ENCODE measurements at regions not wholly inside any gene's neighbourhood (a gene's known extent, or its start where the extent isn't known, plus 50 kb on each side); places are given as distances from the start of the nearest gene placed in this dataset.

DNA sequence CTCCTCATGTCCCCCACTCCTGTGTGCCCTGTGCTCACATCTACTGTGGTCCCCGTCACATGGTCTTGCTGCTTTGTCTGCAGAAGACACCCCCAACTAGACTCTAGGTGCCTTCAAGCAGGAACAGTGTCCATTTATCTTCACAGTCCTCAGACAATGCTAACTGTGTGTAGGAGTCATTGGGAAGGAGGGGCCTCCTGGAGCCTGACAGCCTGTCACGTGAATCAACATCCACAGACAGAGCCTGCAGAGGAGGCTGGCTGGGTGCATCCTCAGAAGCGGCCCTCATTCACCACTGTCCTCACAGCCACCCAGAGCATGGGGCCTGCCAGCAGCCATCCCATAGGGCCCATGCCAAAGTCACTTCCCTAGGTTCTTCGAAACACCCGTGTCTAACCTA lies 98.7 kb downstream of the MED10 start:
- CTCF ChIA-PET: no interaction called here
- TF ChIP-seq, protein P1, sequence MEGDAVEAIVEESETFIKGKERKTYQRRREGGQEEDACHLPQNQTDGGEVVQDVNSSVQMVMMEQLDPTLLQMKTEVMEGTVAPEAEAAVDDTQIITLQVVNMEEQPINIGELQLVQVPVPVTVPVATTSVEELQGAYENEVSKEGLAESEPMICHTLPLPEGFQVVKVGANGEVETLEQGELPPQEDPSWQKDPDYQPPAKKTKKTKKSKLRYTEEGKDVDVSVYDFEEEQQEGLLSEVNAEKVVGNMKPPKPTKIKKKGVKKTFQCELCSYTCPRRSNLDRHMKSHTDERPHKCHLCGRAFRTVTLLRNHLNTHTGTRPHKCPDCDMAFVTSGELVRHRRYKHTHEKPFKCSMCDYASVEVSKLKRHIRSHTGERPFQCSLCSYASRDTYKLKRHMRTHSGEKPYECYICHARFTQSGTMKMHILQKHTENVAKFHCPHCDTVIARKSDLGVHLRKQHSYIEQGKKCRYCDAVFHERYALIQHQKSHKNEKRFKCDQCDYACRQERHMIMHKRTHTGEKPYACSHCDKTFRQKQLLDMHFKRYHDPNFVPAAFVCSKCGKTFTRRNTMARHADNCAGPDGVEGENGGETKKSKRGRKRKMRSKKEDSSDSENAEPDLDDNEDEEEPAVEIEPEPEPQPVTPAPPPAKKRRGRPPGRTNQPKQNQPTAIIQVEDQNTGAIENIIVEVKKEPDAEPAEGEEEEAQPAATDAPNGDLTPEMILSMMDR (conservative IDR thresholded peaks at IDR 0.05; ENCODE audit: low read depth): no peak
- no peak for DNase-seq (ENCODE audit: low spot score)
- POLR2A ChIA-PET (ENCODE audit: low non-redundant PET): no interaction called here
- no peak overlapping the region for H3K27ac ChIP-seq

DNA sequence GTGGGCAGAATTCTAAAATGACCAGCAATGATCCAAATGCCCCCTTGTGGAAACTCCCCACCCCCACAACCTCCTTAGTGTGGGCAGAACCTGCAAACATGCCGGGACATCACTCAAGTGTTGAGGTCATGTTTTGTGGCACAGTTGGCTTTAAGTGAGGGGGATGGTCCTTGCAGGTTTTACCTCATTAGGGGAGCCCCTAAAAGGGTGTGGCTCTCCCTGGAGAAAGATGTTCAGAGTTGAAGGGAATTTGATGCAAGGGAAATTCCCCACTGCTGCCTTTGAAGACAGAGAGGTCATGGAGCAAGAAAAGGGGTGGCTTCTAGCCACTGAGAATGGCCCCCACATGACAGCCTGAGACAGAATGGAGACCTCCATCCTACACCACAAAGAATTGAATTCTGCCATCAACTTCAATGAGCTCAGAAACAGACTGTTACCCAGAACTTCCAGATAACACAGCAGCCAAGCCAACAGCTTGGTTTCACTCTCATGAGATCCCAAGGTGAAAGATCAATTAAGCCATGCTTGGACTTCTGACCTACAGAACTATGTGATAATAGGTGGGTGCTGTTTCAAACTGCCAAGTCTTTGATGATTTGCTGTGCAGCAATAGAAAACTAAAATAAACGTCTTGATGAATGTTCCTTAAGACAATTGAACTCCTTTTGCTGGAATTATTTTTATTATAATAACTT lies 103.4 kb downstream of the MED10 start:
- TF ChIP-seq, protein P1 (conservative IDR thresholded peaks at IDR 0.05; ENCODE audit: low read depth): no peak
- CTCF ChIA-PET: no interaction called here

DNA sequence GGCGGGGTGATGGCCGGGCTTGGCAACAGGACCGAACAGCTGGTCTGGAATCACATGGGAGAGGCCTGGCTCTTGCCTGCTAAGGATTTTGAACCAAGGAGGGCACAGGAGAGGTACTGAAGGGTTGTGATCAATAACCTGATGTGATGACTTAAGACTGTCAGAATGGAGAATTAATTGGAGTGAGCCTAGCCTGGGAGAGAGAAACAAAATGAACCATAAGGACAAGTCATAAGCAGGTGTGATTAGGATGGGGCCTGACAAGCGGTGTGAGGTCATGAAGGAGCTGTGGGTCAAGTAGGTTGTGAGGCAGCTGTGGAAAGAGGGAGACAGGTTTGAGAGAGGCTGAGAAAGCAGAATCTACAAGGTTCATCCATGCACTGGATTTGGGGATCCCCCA lies 104.6 kb downstream of the MED10 start:
- DNase-seq (ENCODE audit: low spot score): no peak
- no peak overlapping the region for H3K27ac ChIP-seq
- ChIA-PET CTCF (interaction anchor here (0.7 kb wide), 1 partner anchor 146 kb away, joined by 3 read pairs; no protein-coding TSS in a partner anchor), POLR2A (ENCODE audit: low non-redundant PET) (no interaction called here)
- TF ChIP-seq, protein P1 (conservative IDR thresholded peaks at IDR 0.05; ENCODE audit: low read depth): no peak

More for the DNA sequence above, 103.4 kb downstream of the MED10 start:
- POLR2A ChIA-PET (ENCODE audit: low non-redundant PET): no interaction called here
- no peak for DNase-seq (ENCODE audit: low spot score)
- H3K27ac ChIP-seq: no peak overlapping the region

DNA sequence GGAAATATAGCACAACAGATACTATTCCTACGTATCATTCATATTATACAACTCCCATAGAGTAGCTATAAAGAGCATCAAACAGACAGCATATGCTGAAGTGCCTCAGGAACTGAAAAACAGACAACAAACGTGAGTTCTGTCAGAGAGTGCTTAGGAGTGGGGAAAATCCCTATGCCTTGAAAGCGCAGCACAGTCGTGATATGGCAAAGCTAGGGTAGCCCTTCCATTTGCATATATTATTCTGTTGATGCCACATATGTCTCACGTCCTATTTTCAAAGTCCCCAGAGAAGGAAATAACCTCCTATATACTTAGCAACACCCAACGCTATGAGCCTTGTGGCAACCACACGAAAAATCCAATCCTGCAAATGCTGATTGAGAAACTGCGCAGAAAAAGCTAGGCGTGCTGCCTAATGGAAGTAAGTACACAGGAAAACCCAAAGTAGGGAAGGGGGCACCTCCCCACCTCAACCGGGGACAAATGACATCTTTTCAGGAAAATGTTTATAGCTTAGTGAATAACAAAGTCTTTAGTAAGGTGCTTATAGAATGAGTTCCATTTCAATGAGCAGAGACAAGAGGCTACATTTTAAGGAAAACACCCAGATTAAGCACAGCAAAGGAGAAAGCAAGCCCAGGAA lies 105.1 kb downstream of the MED10 start:
- TF ChIP-seq, protein P1 (conservative IDR thresholded peaks at IDR 0.05; ENCODE audit: low read depth): no peak
- DNase-seq (ENCODE audit: low spot score): no peak
- no peak overlapping the region for H3K27ac ChIP-seq
- POLR2A ChIA-PET (ENCODE audit: low non-redundant PET): no interaction called here
- CTCF ChIA-PET: interaction anchor here (0.5 to 0.7 kb wide), 2 partner anchors 147 to 191 kb away, joined by 3 read pairs; no protein-coding TSS in a partner anchor

DNA sequence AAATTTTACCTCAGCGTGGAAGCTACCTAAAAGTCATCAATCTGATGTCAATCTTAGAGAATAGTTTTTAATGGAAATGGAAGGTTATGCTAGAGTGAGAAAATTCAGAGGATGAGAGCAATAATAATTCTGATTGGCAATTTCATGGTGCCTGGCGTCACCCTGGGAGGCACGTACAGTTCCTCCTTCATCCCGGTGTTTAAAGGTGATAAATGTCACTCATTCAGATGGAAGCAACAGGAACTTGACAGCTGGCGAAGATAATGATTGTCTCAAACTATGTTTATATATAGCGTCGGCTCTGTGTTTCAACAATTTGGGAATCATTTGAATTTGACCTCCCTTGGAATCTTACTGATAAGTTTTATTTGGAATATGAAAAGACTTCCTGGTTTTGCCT lies 108.4 kb downstream of the MED10 start:
- CTCF ChIA-PET: no interaction called here
- TF ChIP-seq, protein P1 (conservative IDR thresholded peaks at IDR 0.05; ENCODE audit: low read depth): no peak
- POLR2A ChIA-PET (ENCODE audit: low non-redundant PET): no interaction called here
- H3K27ac ChIP-seq: no peak overlapping the region
- no peak for DNase-seq (ENCODE audit: low spot score)

DNA sequence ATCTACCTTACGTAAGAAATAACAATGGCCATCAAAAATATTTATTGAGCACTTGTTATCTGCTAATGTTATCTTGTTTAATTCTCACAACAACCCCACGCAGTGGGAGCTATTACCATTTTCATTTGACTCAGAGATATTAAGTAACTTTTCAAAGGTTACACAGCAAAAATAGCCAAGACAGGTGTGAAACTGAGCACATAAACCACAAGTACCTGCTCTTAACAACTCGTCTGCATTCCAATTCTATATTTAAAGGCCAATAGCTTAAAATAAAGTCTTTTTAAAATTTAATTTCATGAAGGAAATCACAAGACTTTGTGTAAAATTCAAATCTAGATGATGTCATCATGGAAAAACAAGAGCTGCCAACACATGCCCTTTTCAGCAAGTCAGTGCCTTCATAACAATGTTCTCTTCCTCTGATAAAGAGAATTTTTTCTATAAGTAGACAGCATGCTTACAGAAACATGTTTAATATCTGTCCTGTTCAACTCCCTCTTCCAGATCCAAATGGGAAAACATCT lies 111.6 kb downstream of the MED10 start:
- H3K27ac ChIP-seq: no peak overlapping the region
- TF ChIP-seq, protein P1 (conservative IDR thresholded peaks at IDR 0.05; ENCODE audit: low read depth): no peak
- DNase-seq (ENCODE audit: low spot score): no peak
- ChIA-PET POLR2A (ENCODE audit: low non-redundant PET) (no interaction called here), CTCF (no interaction called here)
